C4-2B (cell line): ENCODE measurements at regions not wholly inside any gene's neighbourhood (a gene's known extent, or its start where the extent isn't known, plus 50 kb on each side); places are given as distances from the start of the nearest gene placed in this dataset.

Experiments used
- CTCF ChIP-seq: fragments of 450-650 bp; conservative IDR thresholded peaks from 2 replicates; pipeline ENCODE4 v1.5.1; 2017; ENCODE audit warnings: mild to moderate bottlenecking
- ZFX ChIP-seq: fragments of 450-650 bp; IDR thresholded peaks from 2 replicates; pipeline ENCODE4 v1.6.1; 2017

- TF ChIP-seq CTCF (no peak), ZFX (no peak)
Observed at GRCh38 chr21:30101967-30102366, 64.6 kb downstream of the CLDN17 start.
